ENCODE measurements at regions not wholly inside any gene's neighbourhood (a gene's known extent, or its start where the extent isn't known, plus 50 kb on each side); places are given as distances from the start of the nearest gene placed in this dataset.

DNA sequence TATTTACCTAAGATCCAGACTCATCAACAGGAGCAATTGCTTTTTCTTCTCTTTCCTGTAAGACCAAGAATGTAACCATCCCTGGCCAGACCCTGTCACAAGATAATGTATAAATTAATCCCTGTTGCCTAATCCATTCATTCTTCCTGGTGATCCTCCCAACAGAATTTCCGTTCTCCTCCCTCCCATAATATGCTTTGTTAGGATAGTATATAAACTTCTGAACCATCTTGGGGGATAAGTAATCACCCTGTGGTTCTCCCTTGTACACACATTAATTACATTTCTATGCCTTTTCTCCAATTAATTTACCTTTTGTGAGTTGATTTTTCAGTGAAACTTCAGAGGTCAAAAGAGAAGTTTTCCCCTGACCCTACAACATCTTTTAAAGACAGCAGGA is 76.2 kb upstream of the RASSF8 start:
- no peaks in the 10 kb centered on the region for H3K36me3 ChIP-seq
- H3K27me3 ChIP-seq: no peaks in the 10 kb centered on the region
- ATAC-seq: no peak
- 57 to 61% methylated on average over 1 of the region's 1 CpG for WGBS, 2 donors
- TF ChIP-seq, protein P1, sequence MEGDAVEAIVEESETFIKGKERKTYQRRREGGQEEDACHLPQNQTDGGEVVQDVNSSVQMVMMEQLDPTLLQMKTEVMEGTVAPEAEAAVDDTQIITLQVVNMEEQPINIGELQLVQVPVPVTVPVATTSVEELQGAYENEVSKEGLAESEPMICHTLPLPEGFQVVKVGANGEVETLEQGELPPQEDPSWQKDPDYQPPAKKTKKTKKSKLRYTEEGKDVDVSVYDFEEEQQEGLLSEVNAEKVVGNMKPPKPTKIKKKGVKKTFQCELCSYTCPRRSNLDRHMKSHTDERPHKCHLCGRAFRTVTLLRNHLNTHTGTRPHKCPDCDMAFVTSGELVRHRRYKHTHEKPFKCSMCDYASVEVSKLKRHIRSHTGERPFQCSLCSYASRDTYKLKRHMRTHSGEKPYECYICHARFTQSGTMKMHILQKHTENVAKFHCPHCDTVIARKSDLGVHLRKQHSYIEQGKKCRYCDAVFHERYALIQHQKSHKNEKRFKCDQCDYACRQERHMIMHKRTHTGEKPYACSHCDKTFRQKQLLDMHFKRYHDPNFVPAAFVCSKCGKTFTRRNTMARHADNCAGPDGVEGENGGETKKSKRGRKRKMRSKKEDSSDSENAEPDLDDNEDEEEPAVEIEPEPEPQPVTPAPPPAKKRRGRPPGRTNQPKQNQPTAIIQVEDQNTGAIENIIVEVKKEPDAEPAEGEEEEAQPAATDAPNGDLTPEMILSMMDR (IDR thresholded peaks at IDR 0.05): no peak
- no peak for DNase-seq
- no peak for FAIRE-seq
- no peaks in the 10 kb centered on the region for H3K9me3 ChIP-seq
- no peaks in the 10 kb centered on the region for H3K4me1 ChIP-seq
- H3K4me3 ChIP-seq: no peak overlapping the region
- no peak overlapping the region for H3K27ac ChIP-seq
- intact Hi-C loops (cut with DNase I): no loop called here

DNA sequence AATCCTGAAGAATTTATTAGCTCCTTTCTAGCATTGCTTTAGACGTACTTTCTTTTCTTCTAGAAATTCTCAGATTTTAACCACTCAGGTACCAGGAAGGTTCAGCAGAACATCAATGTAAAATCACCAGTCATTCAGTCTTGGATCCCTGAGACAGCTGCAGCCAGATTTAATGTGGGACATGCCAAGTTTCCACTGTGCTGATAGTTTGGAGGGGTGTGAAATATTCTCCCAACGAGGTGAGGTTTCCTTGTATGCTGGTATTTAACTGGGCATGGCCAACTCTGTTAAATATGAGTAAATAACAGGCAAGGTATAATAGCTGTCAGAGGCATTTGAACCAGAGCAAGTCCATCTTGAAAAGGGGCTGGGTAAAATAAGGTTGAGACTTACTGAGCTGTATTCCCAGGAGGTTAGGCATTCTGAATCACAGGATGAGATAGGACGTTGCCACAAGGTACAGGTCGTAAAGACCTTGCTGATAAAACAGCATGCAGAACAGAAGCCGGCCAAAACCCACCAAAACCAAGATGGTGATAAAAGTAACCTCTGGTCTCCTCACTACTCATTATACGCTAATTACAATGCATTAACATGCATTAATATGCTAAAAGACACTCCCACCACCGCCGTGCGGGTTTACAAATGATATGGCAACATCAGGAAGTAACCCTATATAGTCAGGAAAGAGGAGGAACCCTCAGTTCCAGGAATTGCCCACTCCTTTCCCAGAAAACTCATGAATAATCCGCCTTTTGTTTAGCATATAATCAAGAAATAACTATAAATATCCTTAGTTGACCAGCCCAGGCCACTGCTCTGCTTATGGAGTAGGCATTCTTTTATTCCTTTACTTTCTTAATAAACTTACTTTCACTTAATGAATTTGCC is 75.2 kb upstream of the RASSF8 start:
- no peaks in the 10 kb centered on the region for H3K27me3 ChIP-seq
- no peak overlapping the region for H3K27ac ChIP-seq
- DNase-seq (no peak), FAIRE-seq (no peak), ATAC-seq (no peak)
- TF ChIP-seq, protein P1 (IDR thresholded peaks at IDR 0.05): no peak
- H3K4me3 ChIP-seq: no peak overlapping the region
- H3K9me3 ChIP-seq: no peaks in the 10 kb centered on the region
- H3K36me3 ChIP-seq: no peaks in the 10 kb centered on the region
- 50 to 63% methylated on average over 10 of the region's 10 CpGs for WGBS, 2 donors
- H3K4me1 ChIP-seq: no peaks in the 10 kb centered on the region
- intact Hi-C loops (cut with DNase I): no loop called here

DNA sequence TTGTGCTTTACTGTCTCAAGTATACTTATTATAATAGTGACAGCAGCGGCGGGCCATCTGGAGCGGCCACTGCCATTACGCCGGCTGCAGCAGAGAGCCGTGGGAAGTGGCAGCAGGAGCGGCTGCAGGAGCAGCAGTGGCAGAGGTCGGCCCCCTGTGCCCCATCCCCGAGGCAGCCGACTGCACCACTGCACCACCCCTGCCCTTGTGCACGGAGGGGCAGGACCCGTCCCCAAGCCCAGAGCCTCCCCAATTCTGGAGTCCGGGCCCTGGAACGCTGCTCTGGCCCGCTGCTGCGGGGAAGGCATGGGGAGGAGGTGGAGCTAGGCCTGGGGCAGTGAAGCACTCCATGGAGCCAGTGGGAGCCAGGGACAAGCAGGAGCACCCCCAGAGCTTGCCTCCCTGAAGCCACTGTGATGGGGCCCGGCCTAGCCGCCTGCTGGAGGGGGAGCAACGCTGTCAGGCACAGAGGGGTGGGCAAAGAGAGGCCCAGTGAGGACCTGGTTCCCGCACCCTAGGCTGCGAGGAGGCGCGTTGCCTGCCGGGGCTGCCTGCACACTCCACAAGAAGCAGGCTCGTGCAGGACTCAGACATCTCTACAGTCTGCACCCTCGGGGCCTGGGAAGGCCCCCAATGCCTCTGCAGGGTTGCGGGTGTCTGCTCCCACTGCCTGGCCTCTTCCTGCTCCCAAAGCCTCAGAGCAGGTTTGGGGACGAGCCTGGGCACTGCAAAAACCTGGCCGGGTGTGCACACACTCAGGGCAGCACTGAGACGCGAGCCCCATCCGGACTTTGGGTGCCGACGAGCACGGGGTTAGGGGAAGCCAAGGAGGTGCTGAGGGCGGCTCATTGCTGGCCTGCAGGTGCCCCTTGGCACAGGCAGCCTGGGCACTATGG is 74.2 kb upstream of the RASSF8 start:
- FAIRE-seq: no peak
- WGBS, 2 donors: 81 to 90% methylated on average over 33 to 36 of the region's 36 CpGs
- Histone ChIP-seq H3K27ac (no peak overlapping the region), H3K27me3 (no peaks in the 10 kb centered on the region), H3K9me3 (no peaks in the 10 kb centered on the region), H3K4me3 (no peak overlapping the region), H3K4me1 (no peaks in the 10 kb centered on the region), H3K36me3 (no peaks in the 10 kb centered on the region)
- TF ChIP-seq, protein P1 (IDR thresholded peaks at IDR 0.05): no peak
- DNase-seq: peak in 3 of 6 donors; percentile 15 to 65 (median 55)
- ATAC-seq: no peak
- intact Hi-C loops (cut with DNase I): no loop called here

- no peaks in the 10 kb centered on the region for H3K9me3 ChIP-seq
- H3K4me1 ChIP-seq: no peaks in the 10 kb centered on the region
- FAIRE-seq (no peak), DNase-seq (no peak), ATAC-seq (no peak)
- no peak overlapping the region for H3K27ac ChIP-seq
- H3K27me3 ChIP-seq: no peaks in the 10 kb centered on the region
- H3K36me3 ChIP-seq: no peaks in the 10 kb centered on the region
- intact Hi-C loops (cut with DNase I): no loop called here
- WGBS, 2 donors: 72 to 76% methylated on average over 9 of the region's 9 CpGs
- no peak overlapping the region for H3K4me3 ChIP-seq
- TF ChIP-seq, protein P1 (IDR thresholded peaks at IDR 0.05): no peak
These were observed 73.6 kb upstream of the RASSF8 start for GRCh38 chr12:25884920-25885234.

All from pancreas (tissue), 10 donors.